Panc1 (cell line): ENCODE measurements at regions not wholly inside any gene's neighbourhood (a gene's known extent, or its start where the extent isn't known, plus 50 kb on each side); places are given as distances from the start of the nearest gene placed in this dataset.

Experiments
- CTCF ChIP-seq: fragments of 450-650 bp; IDR thresholded peaks from 2 replicates; pipeline ENCODE4 v1.5.1; 2017; ENCODE audit warnings: mild to moderate bottlenecking
- POLR2AphosphoS5 ChIP-seq: IDR thresholded peaks from 2 replicates; pipeline ENCODE4 v1.6.1; 2012; ENCODE audit warnings: mild to moderate bottlenecking, low read depth, low read length, moderate library complexity
- REST ChIP-seq, 2 experiments: IDR thresholded peaks; 2 replicates each; pipeline ENCODE4 v1.6.1; 2011 to 2012; ENCODE audit warnings: low read depth in 2 of 2, control low read depth in 1 of 2, low read length in 1 of 2, mild to moderate bottlenecking in 1 of 2, moderate library complexity in 1 of 2; ENCODE audit not compliant: insufficient read depth in 1 of 2
- SIN3A ChIP-seq: IDR thresholded peaks from 2 replicates; pipeline ENCODE4 v1.6.1; 2012; ENCODE audit warnings: low read depth, mild to moderate bottlenecking, low read length, moderate library complexity, borderline replicate concordance; ENCODE audit not compliant: insufficient read depth
- TCF7L2 ChIP-seq: IDR thresholded peaks from 2 replicates; pipeline ENCODE4 v1.6.1; 2011; ENCODE audit warnings: mild to moderate bottlenecking, low read depth, low read length, inconsistent platforms

- TF ChIP-seq CTCF (no peak), POLR2AphosphoS5 (no peak), SIN3A (no peak), TCF7L2 (no peak), REST (IDR thresholded peaks at IDR 0.05; ENCODE audit: insufficient read depth in 1 of 2, low read depth in 2 of 2, low read length in 1 of 2) (no peak)
These were observed 98.1 kb upstream of the UBE2E2 start for GRCh38 chr3:23105048-23105447.
